Osteoblast (primary cell): ENCODE measurements at regions not wholly inside any gene's neighbourhood (a gene's known extent, or its start where the extent isn't known, plus 50 kb on each side); places are given as distances from the start of the nearest gene placed in this dataset.

Experiments
- DNase-seq: peaks from one replicate; pipeline ENCODE4 v3.0.0; 2011; ENCODE audit warnings: low spot score, mixed read lengths; ENCODE audit not compliant: insufficient read length; ENCODE audit errors: missing footprints
- H2AFZ ChIP-seq: 2 replicates; pipeline ENCODE4 v1.6.0; 2011; ENCODE audit warnings: mild to moderate bottlenecking, low read length
- H3K27ac ChIP-seq: 2 replicates; pipeline ENCODE4 v1.5.1; 2011; ENCODE audit warnings: mild to moderate bottlenecking, low read depth, low read length, moderate library complexity
- H3K27me3 ChIP-seq: 2 replicates; pipeline ENCODE4 v1.6.0; 2012; ENCODE audit warnings: mild to moderate bottlenecking, control low read depth, inconsistent platforms, low read length, moderate library complexity; ENCODE audit not compliant: insufficient read depth
- H3K36me3 ChIP-seq: 2 replicates; pipeline ENCODE4 v1.5.1; 2011; ENCODE audit warnings: mild to moderate bottlenecking, low read length, control low read depth, moderate library complexity; ENCODE audit not compliant: insufficient read depth
- H3K4me1 ChIP-seq: 2 replicates; pipeline ENCODE4 v1.5.1; 2011; ENCODE audit warnings: mild to moderate bottlenecking, low read length, control low read depth, moderate library complexity; ENCODE audit not compliant: insufficient read depth
- H3K4me2 ChIP-seq: 2 replicates; pipeline ENCODE4 v1.6.0; 2011; ENCODE audit warnings: mild to moderate bottlenecking, low read length; ENCODE audit not compliant: insufficient read depth
- H3K4me3 ChIP-seq: fragments of 200-600 bp; sonication (generic); 3 replicates; pipeline ENCODE4 v1.5.1; 2012; ENCODE audit warnings: mild to moderate bottlenecking, low read length, inconsistent platforms; ENCODE audit not compliant: insufficient read depth
- H3K79me2 ChIP-seq: 2 replicates; pipeline ENCODE4 v1.6.0; 2012; ENCODE audit warnings: mild to moderate bottlenecking, low read length, control low read depth, inconsistent platforms; ENCODE audit not compliant: insufficient read depth
- H3K9me3 ChIP-seq: 2 replicates; pipeline ENCODE4 v1.5.1; 2011; ENCODE audit warnings: low read depth, low read length, control low read depth
- H4K20me1 ChIP-seq: 2 replicates; pipeline ENCODE4 v1.6.0; 2012; ENCODE audit warnings: mild to moderate bottlenecking, low read length, control low read depth; ENCODE audit not compliant: insufficient read depth
- TF ChIP-seq, protein P1 (sequence below): IDR thresholded peaks from 2 replicates; pipeline ENCODE4 v1.5.1; 2011; ENCODE audit warnings: mild to moderate bottlenecking, low read depth, low read length, moderate library complexity; ENCODE audit errors: extremely low read depth

DNA sequence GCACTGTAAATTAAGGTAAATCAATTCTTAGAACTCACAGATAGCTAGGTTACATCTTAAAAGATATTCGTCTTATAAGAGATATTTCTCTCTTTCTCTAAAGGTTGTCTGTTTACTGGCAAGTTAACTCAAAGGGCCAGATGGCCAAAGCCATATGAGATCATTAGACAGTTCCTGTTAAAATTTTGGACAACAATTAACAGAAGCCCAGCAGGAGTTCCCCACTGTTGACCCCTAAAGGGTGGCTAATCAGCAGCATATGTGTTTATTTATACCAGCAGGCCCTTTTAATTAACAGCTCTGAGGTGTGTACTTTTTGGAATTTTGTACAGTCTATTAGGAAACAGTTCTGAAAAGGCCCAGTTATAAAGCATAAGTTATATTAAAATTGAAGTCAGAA, 245.8 kb downstream of the LIG4 start:
- no peak for DNase-seq
- Histone ChIP-seq H3K36me3 (no peaks in the 10 kb centered on the region), H3K79me2 (no peaks in the 10 kb centered on the region), H3K27ac (no peak overlapping the region), H3K9me3 (no peaks in the 10 kb centered on the region), H3K4me1 (no peaks in the 10 kb centered on the region), H2AFZ (no peak overlapping the region), H4K20me1 (no peaks in the 10 kb centered on the region), H3K4me2 (no peak overlapping the region), H3K27me3 (no peaks in the 10 kb centered on the region), H3K4me3 (no peak overlapping the region)
- TF ChIP-seq, protein P1, sequence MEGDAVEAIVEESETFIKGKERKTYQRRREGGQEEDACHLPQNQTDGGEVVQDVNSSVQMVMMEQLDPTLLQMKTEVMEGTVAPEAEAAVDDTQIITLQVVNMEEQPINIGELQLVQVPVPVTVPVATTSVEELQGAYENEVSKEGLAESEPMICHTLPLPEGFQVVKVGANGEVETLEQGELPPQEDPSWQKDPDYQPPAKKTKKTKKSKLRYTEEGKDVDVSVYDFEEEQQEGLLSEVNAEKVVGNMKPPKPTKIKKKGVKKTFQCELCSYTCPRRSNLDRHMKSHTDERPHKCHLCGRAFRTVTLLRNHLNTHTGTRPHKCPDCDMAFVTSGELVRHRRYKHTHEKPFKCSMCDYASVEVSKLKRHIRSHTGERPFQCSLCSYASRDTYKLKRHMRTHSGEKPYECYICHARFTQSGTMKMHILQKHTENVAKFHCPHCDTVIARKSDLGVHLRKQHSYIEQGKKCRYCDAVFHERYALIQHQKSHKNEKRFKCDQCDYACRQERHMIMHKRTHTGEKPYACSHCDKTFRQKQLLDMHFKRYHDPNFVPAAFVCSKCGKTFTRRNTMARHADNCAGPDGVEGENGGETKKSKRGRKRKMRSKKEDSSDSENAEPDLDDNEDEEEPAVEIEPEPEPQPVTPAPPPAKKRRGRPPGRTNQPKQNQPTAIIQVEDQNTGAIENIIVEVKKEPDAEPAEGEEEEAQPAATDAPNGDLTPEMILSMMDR: no peak

DNA sequence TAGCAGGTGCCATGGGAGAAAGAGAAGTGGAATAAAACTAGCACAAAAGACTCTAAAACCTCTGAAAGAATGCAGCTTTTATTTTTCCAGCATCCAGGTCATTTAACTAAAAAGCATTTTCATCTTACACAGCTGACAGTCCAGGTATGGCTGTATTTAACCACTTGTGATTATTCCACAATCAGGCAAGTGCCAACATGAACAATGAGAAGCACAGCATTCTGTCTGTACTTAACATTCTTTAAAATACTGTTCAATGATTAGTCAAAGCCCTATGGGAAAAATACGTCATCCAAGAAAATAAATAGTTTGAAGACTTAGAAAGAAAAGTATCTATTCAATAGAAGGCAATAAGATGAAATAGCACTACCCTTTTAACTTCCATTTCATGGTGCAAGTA, 246.9 kb downstream of the LIG4 start:
- Histone ChIP-seq H3K4me1 (no peaks in the 10 kb centered on the region), H3K27ac (no peak overlapping the region), H4K20me1 (no peaks in the 10 kb centered on the region), H3K36me3 (no peaks in the 10 kb centered on the region), H3K9me3 (no peaks in the 10 kb centered on the region), H3K79me2 (no peaks in the 10 kb centered on the region), H3K27me3 (no peaks in the 10 kb centered on the region), H3K4me2 (no peak overlapping the region), H3K4me3 (no peak overlapping the region), H2AFZ (no peak overlapping the region)
- DNase-seq: no peak
- TF ChIP-seq, protein P1: no peak

DNA sequence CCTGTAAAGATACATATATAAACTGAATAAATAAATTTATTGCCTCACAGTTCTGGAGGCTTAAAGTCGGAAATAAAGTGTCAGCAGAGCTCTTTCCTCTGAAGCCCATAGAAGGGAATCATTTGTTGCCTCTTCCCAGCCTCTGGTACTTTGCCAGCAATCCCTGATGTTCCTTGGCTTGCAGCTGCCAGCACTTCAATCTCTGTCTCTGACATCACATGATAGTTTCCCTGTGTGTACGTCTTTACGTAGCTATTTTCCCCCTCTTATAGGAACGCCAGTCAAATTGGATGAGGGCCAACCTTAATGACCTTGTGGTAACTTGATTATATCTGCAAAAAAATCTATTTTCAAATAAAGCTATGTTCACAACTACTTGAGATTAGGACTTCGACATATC, 250.9 kb downstream of the LIG4 start:
- no peaks in the 10 kb centered on the region for H3K79me2 ChIP-seq
- no peaks in the 10 kb centered on the region for H3K36me3 ChIP-seq
- no peak for DNase-seq
- no peak overlapping the region for H3K4me2 ChIP-seq
- H3K27ac ChIP-seq: no peak overlapping the region
- TF ChIP-seq, protein P1: no peak
- H2AFZ ChIP-seq: no peak overlapping the region
- H3K9me3 ChIP-seq: no peaks in the 10 kb centered on the region
- no peak overlapping the region for H3K4me3 ChIP-seq
- no peaks in the 10 kb centered on the region for H3K4me1 ChIP-seq
- H4K20me1 ChIP-seq: no peaks in the 10 kb centered on the region
- H3K27me3 ChIP-seq: no peaks in the 10 kb centered on the region

DNA sequence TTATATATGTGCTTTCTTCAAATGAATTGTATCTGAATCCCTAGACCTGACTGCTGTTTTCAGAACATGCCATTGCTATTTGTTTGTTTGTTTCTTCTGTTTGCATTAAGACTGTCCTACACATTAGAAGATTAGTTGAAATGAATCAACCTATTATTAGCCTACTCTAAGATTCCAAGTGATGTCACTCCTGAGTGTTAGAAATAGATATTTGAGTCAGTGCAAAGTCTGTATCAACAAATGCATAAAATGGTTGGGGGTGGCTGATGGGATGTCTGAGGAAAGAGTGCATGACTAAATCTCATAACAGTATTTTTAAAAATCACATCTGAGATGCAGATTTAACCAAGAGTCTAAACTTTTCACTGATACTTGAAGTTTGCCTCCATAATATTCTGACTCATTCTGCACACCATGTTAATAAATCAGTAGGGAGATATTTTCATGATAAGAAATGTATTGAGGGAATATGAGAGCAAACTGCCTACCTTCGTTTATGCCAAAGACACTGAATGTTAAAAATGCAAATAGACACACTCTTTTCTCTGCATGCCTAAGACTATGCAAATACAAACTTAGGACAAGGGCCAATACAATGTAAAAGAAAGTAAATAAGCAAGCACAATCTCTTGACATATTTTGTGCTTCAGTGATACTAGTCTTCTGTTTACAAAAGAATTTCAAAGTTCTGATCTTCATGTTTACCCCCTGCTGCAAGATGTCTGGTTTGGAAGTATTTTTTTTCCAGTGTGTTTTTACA, 253.3 kb downstream of the LIG4 start:
- TF ChIP-seq, protein P1: no peak
- no peak for DNase-seq
- no peaks in the 10 kb centered on the region for H3K9me3 ChIP-seq

More for the DNA sequence above, 253.3 kb downstream of the LIG4 start:
- Histone ChIP-seq H3K27me3 (no peaks in the 10 kb centered on the region), H3K79me2 (no peaks in the 10 kb centered on the region), H3K4me2 (no peak overlapping the region), H4K20me1 (no peaks in the 10 kb centered on the region), H3K27ac (no peak overlapping the region), H3K4me3 (no peak overlapping the region), H3K4me1 (no peaks in the 10 kb centered on the region), H3K36me3 (no peaks in the 10 kb centered on the region), H2AFZ (no peak overlapping the region)
